HG02798 (cell line): ENCODE measurements at regions not wholly inside any gene's neighbourhood (a gene's known extent, or its start where the extent isn't known, plus 50 kb on each side); places are given as distances from the start of the nearest gene placed in this dataset.
"Not testable (repeated sequence)": the region's sequence is repeated elsewhere in the genome, so short reads cannot be mapped to it uniquely, and the experiment has no call there.

ENCODE experiments used
- ATAC-seq: cut with Tn5 transposase; IDR thresholded peaks from one replicate; pipeline ENCODE4 v1.9.1; 2021; ENCODE audit warnings: mild to moderate bottlenecking; ENCODE audit not compliant: unreplicated experiment, poor library complexity

GRCh38 chr14:51465486-51465885 lies 186.2 kb upstream of the FRMD6 start:
- no peak for ATAC-seq

- not testable (repeated sequence) for ATAC-seq
Observed at GRCh38 chr14:51467392-51467791, 184.3 kb upstream of the FRMD6 start.

- no peak for ATAC-seq
Observed at GRCh38 chr14:51468523-51468922, 183.2 kb upstream of the FRMD6 start.

GRCh38 chr14:51472881-51473280 lies 178.8 kb upstream of the FRMD6 start:
- no peak for ATAC-seq

- no peak for ATAC-seq
Observed at GRCh38 chr14:51473351-51473750, 178.4 kb upstream of the FRMD6 start.

GRCh38 chr14:51473808-51474565 lies 177.7 kb upstream of the FRMD6 start:
- no peak for ATAC-seq

- ATAC-seq = no peak
Observed at GRCh38 chr14:51474854-51475253, 176.9 kb upstream of the FRMD6 start.

- ATAC-seq = no peak
Observed at GRCh38 chr14:51478175-51478621, 173.5 kb upstream of the FRMD6 start.

GRCh38 chr14:51479584-51480325 lies 172.0 kb upstream of the FRMD6 start:
- no peak for ATAC-seq

- no peak for ATAC-seq
Observed at GRCh38 chr14:51481643-51482042, 170.1 kb upstream of the FRMD6 start.

GRCh38 chr14:51482102-51482501 lies 169.6 kb upstream of the FRMD6 start:
- ATAC-seq = no peak

GRCh38 chr14:51484485-51484884 lies 167.2 kb upstream of the FRMD6 start:
- ATAC-seq = no peak

- no peak for ATAC-seq
Observed at GRCh38 chr14:51485733-51486132, 166.0 kb upstream of the FRMD6 start.

- ATAC-seq = no peak
Observed at GRCh38 chr14:51487848-51488247, 163.9 kb upstream of the FRMD6 start.

GRCh38 chr14:51488569-51489220 lies 163.0 kb upstream of the FRMD6 start:
- no peak for ATAC-seq

- no peak for ATAC-seq
Observed at GRCh38 chr14:51490205-51490604, 161.5 kb upstream of the FRMD6 start.

GRCh38 chr14:51491036-51491545 lies 160.6 kb upstream of the FRMD6 start:
- ATAC-seq = no peak

- no peak for ATAC-seq
Observed at GRCh38 chr14:51491776-51492175, 159.9 kb upstream of the FRMD6 start.

- no peak for ATAC-seq
Observed at GRCh38 chr14:51495319-51495718, 156.4 kb upstream of the FRMD6 start.

- ATAC-seq = no peak
Observed at GRCh38 chr14:51498411-51499227, 153.1 kb upstream of the FRMD6 start.
